Nephron (organoid): ENCODE measurements at regions not wholly inside any gene's neighbourhood (a gene's known extent, or its start where the extent isn't known, plus 50 kb on each side); places are given as distances from the start of the nearest gene placed in this dataset.

ENCODE experiments used
- H3K27ac Mint-ChIP-seq, 3 experiments: 2 replicates each; pipeline ENCODE4 v1.8.0; 2020; ENCODE audit warnings: mixed read lengths in 3 of 3, mild to moderate bottlenecking in 2 of 3, moderate library complexity in 1 of 3
- H3K27me3 Mint-ChIP-seq: 2 replicates; pipeline ENCODE4 v1.8.0; 2021; ENCODE audit warnings: low read depth, mild to moderate bottlenecking, moderate library complexity, mixed read lengths
- H3K36me3 Mint-ChIP-seq: 2 replicates; pipeline ENCODE4 v1.8.0; 2020; ENCODE audit warnings: low read depth, mixed read lengths
- H3K4me1 Mint-ChIP-seq: 2 replicates; pipeline ENCODE4 v1.8.0; 2020; ENCODE audit warnings: mixed read lengths
- H3K4me3 Mint-ChIP-seq, 3 experiments: 2 replicates each; pipeline ENCODE4 v1.8.0; 2020; ENCODE audit warnings: mild to moderate bottlenecking in 3 of 3, mixed read lengths in 3 of 3, moderate library complexity in 2 of 3
- H3K9me3 Mint-ChIP-seq: 2 replicates; pipeline ENCODE4 v1.8.0; 2020; ENCODE audit warnings: mixed read lengths
- CTCF ChIP-seq, 3 experiments: fragments of 200-600 bp; sonication (generic); IDR thresholded peaks; one replicate each; pipeline ENCODE4 v1.5.0; 2021; ENCODE audit warnings: antibody characterized with exemption in 3 of 3; ENCODE audit not compliant: unreplicated experiment in 3 of 3

- Mint-ChIP-seq H3K4me3 (no peak overlapping the region), H3K36me3 (no peaks in the 10 kb centered on the region), H3K27me3 (peaks cover 25% of the 10 kb centered on the region), H3K9me3 (no peaks in the 10 kb centered on the region), H3K27ac (no peak overlapping the region), H3K4me1 (no peaks in the 10 kb centered on the region)
- no peak for TF ChIP-seq CTCF (IDR thresholded peaks at IDR 0.05; ENCODE audit: unreplicated experiment in 3 of 3)
Observed at GRCh38 chr10:117689566-117689965, 147.0 kb downstream of the EMX2 start.

GRCh38 chr10:117690359-117690758, 147.8 kb downstream of the EMX2 start:
- Mint-ChIP-seq H3K4me3 (no peak overlapping the region), H3K27me3 (peaks cover 24% of the 10 kb centered on the region), H3K9me3 (no peaks in the 10 kb centered on the region), H3K27ac (no peak overlapping the region), H3K36me3 (no peaks in the 10 kb centered on the region), H3K4me1 (no peaks in the 10 kb centered on the region)
- TF ChIP-seq CTCF (IDR thresholded peaks at IDR 0.05; ENCODE audit: unreplicated experiment in 3 of 3) = no peak

- no peak overlapping the region for H3K27ac Mint-ChIP-seq
- no peaks in the 10 kb centered on the region for H3K4me1 Mint-ChIP-seq
- no peaks in the 10 kb centered on the region for H3K36me3 Mint-ChIP-seq
- TF ChIP-seq CTCF (IDR thresholded peaks at IDR 0.05; ENCODE audit: unreplicated experiment in 3 of 3) = no peak
- peaks cover 3% of the 10 kb centered on the region for H3K9me3 Mint-ChIP-seq
- no peak overlapping the region for H3K4me3 Mint-ChIP-seq
- peaks cover 11% of the 10 kb centered on the region for H3K27me3 Mint-ChIP-seq
Observed at GRCh38 chr10:117694190-117694589, 151.6 kb downstream of the EMX2 start.

GRCh38 chr10:117697402-117697801, 154.9 kb downstream of the EMX2 start:
- no peaks in the 10 kb centered on the region for H3K36me3 Mint-ChIP-seq
- peaks cover 3% of the 10 kb centered on the region for H3K9me3 Mint-ChIP-seq
- peaks cover 4% of the 10 kb centered on the region for H3K27me3 Mint-ChIP-seq
- no peak for TF ChIP-seq CTCF (IDR thresholded peaks at IDR 0.05; ENCODE audit: unreplicated experiment in 3 of 3)
- no peak overlapping the region for H3K4me3 Mint-ChIP-seq
- no peaks in the 10 kb centered on the region for H3K4me1 Mint-ChIP-seq
- no peak overlapping the region for H3K27ac Mint-ChIP-seq

GRCh38 chr10:117698809-117699208, 156.3 kb downstream of the EMX2 start:
- no peaks in the 10 kb centered on the region for H3K4me1 Mint-ChIP-seq
- H3K36me3 Mint-ChIP-seq = no peaks in the 10 kb centered on the region
- peaks cover 3% of the 10 kb centered on the region for H3K27me3 Mint-ChIP-seq
- H3K27ac Mint-ChIP-seq = no peak overlapping the region
- peaks cover 3% of the 10 kb centered on the region for H3K9me3 Mint-ChIP-seq
- TF ChIP-seq CTCF (IDR thresholded peaks at IDR 0.05; ENCODE audit: unreplicated experiment in 3 of 3) = no peak
- H3K4me3 Mint-ChIP-seq = no peak overlapping the region

GRCh38 chr10:117699436-117700075, 157.0 kb downstream of the EMX2 start:
- H3K4me3 Mint-ChIP-seq = no peak overlapping the region
- peaks cover 3% of the 10 kb centered on the region for H3K9me3 Mint-ChIP-seq
- no peak for TF ChIP-seq CTCF (IDR thresholded peaks at IDR 0.05; ENCODE audit: unreplicated experiment in 3 of 3)

More at GRCh38 chr10:117699436-117700075, 157.0 kb downstream of the EMX2 start:
- H3K4me1 Mint-ChIP-seq = no peaks in the 10 kb centered on the region
- no peaks in the 10 kb centered on the region for H3K36me3 Mint-ChIP-seq
- peaks cover 3% of the 10 kb centered on the region for H3K27me3 Mint-ChIP-seq
- H3K27ac Mint-ChIP-seq = no peak overlapping the region
